ENCODE measurements at regions not wholly inside any gene's neighbourhood (a gene's known extent, or its start where the extent isn't known, plus 50 kb on each side); places are given as distances from the start of the nearest gene placed in this dataset.

GRCh38 chr9:82780017-82780416 is 282.9 kb downstream of the RASEF start:
- DNase-seq (ENCODE audit: low spot score in 2 of 2) = no peak
- 79 to 93% methylated on average over 2 of the region's 2 CpGs for WGBS, 2 donors
- TF ChIP-seq POLR2A (IDR thresholded peaks at IDR 0.05) = no peak
- no peak for TF ChIP-seq CTCF (IDR thresholded peaks at IDR 0.05)
- intact Hi-C loops (cut with DNase I; ENCODE audit: low total_unique reads) = no loop called here
- no peak overlapping the region for H3K4me3 ChIP-seq (ENCODE audit: low read depth, poor library complexity, severe bottlenecking)

DNA sequence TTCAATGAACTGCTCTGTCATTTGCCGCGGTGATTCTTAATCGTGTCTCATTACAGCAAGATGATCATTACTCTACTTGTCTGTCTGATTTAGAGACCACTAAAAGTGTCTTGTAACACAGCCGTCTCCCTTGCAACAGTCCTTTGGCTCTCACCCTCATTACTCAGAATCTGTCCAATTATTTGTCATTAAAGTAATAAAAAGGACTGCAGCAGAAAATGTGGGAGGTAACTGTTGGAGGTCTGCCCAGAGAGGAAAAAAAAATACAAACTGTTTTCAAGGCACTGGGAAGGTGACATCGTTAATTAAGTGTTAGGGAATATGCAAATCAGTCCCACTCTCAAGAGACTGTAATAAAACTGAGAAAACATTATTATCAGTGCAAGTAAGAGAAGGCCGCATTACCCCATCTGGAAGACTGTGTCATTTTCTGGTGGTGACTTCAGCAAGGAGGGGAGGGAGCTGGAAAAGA is 281.0 kb downstream of the RASEF start:
- TF ChIP-seq CTCF (IDR thresholded peaks at IDR 0.05) (no peak), POLR2A (IDR thresholded peaks at IDR 0.05) (no peak)
- no peak for DNase-seq (ENCODE audit: low spot score in 2 of 2)
- intact Hi-C loops (cut with DNase I; ENCODE audit: low total_unique reads) = no loop called here
- H3K4me3 ChIP-seq (ENCODE audit: low read depth, poor library complexity, severe bottlenecking) = no peak overlapping the region
- 32 to 33% methylated on average over 6 of the region's 6 CpGs for WGBS, 2 donors

DNA sequence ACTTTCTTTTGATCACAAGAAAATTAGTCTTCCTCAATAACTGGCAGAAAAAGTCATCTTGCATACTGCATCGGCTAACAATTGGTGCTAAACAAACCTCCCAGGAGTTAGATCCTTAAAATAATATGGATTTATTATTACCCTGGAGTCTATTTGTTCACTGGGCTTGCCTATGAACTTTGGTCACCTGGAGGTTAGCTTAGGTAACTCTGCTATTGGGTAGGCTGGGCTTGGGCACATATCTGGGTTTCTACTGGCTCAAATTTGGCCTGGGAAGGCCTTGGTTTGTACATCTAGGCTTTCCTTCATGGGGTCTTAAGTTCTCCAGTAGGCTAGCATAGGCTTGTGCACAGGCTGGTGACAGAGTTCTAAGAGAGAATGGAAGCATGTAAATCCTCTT is 279.9 kb downstream of the RASEF start:
- no peak for DNase-seq (ENCODE audit: low spot score in 2 of 2)
- intact Hi-C loops (cut with DNase I; ENCODE audit: low total_unique reads) = no loop called here
- whole genome bisulfite sequencing, 2 donors = 98 to 100% methylated on average over 1 of the region's 1 CpG
- H3K4me3 ChIP-seq (ENCODE audit: low read depth, poor library complexity, severe bottlenecking) = no peak overlapping the region
- TF ChIP-seq CTCF (IDR thresholded peaks at IDR 0.05) = no peak
- no peak for TF ChIP-seq POLR2A (IDR thresholded peaks at IDR 0.05)

DNA sequence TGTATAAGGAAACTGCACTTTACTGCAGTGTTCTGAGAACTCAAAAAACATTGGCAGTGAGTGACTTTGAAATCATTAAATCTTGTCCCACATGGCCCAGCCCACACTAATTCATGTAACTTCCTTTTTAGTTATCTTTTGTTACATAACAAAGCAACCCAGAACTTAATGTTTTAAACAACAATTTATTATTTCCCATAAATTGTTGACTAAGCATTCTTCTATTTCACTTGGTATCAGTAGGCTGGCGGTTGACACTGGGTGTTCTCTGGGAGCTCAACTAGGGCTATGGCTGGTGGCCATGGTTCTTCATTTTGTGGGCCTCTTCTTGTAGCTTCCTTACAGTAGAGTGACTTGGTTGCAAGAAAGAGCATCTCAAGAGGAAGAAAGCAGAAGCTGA is 278.4 kb downstream of the RASEF start:
- intact Hi-C loops (cut with DNase I; ENCODE audit: low total_unique reads) = no loop called here
- H3K4me3 ChIP-seq (ENCODE audit: low read depth, poor library complexity, severe bottlenecking) = no peak overlapping the region
- DNase-seq (ENCODE audit: low spot score in 2 of 2) = no peak
- no peak for TF ChIP-seq POLR2A (IDR thresholded peaks at IDR 0.05)
- TF ChIP-seq CTCF (IDR thresholded peaks at IDR 0.05) = no peak
- 97 to 100% methylated on average over 1 of the region's 1 CpG for WGBS, 2 donors

DNA sequence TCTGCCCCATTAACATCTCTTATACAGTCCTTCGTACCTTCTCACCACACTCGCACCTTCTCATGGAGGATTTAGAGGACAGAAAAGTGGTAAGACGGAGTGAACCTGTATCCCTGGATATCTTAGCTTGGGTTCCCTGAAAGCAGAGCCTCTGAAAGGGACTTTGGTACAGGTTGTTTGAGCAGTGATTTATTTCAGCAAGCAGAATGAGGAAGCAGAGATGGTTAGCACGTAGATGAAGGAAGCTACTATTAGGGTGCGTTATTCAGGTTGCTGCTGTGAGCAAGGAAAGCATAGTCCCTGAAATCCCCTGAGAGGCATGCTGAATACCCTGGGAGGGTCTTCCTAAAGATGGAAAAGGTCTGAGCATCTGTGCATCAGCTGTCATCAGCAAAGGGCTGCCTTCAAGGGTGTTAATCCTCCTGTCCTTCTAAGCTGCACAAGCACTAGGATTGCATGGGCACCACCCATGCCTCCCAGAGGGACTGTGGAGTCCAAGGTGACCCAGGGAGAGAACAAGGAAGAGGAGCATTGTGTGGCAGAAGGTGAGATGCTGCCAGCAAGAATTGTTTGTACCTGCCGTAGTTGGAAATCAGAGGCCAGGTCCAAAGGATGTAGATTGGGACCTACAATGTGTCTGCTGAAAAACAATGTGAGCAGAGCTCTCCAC is 273.7 kb downstream of the RASEF start:
- DNase-seq (ENCODE audit: low spot score in 2 of 2) = no peak
- 88 to 90% methylated on average over 6 of the region's 6 CpGs for WGBS, 2 donors
- TF ChIP-seq CTCF (IDR thresholded peaks at IDR 0.05) (no peak), POLR2A (IDR thresholded peaks at IDR 0.05) (no peak)
- intact Hi-C loops (cut with DNase I; ENCODE audit: low total_unique reads) = no loop called here
- no peak overlapping the region for H3K4me3 ChIP-seq (ENCODE audit: low read depth, poor library complexity, severe bottlenecking)

GRCh38 chr9:82790875-82791274 is 272.1 kb downstream of the RASEF start:
- intact Hi-C loops (cut with DNase I; ENCODE audit: low total_unique reads) = no loop called here
- WGBS, 2 donors = 25 to 50% methylated on average over 1 of the region's 1 CpG
- TF ChIP-seq CTCF (IDR thresholded peaks at IDR 0.05) (no peak), POLR2A (IDR thresholded peaks at IDR 0.05) (no peak)
- DNase-seq (ENCODE audit: low spot score in 2 of 2) = no peak
- H3K4me3 ChIP-seq (ENCODE audit: low read depth, poor library complexity, severe bottlenecking) = no peak overlapping the region

Data from lower leg skin (tissue), 4 donors.